Muscle layer of colon (tissue), 2 donors: ENCODE measurements at regions not wholly inside any gene's neighbourhood (a gene's known extent, or its start where the extent isn't known, plus 50 kb on each side); places are given as distances from the start of the nearest gene placed in this dataset.

Experiments
- H3K27ac ChIP-seq: one replicate; pipeline ENCODE4 v1.7.0; 2013; ENCODE audit warnings: low read depth, mild to moderate bottlenecking, low read length, moderate library complexity
- H3K27me3 ChIP-seq, 2 donors: one replicate each; pipeline ENCODE4 v1.7.0; 2013; ENCODE audit warnings: low read length in 2 of 2, mild to moderate bottlenecking in 2 of 2; ENCODE audit not compliant: insufficient read depth in 2 of 2, control insufficient read depth in 1 of 2
- H3K36me3 ChIP-seq: one replicate; pipeline ENCODE4 v1.7.0; 2013; ENCODE audit warnings: mild to moderate bottlenecking, low read length; ENCODE audit not compliant: insufficient read depth
- H3K4me1 ChIP-seq: one replicate; pipeline ENCODE4 v1.7.0; 2013; ENCODE audit warnings: mild to moderate bottlenecking, low read length; ENCODE audit not compliant: insufficient read depth
- H3K4me3 ChIP-seq, 2 donors: one replicate each; pipeline ENCODE4 v1.7.0; 2013; ENCODE audit warnings: low read length in 2 of 2, low read depth in 1 of 2, mild to moderate bottlenecking in 1 of 2, moderate library complexity in 1 of 2
- H3K9ac ChIP-seq: one replicate; pipeline ENCODE4 v1.7.0; 2013; ENCODE audit warnings: low read length
- H3K9me3 ChIP-seq: one replicate; pipeline ENCODE4 v1.7.0; 2013; ENCODE audit warnings: mild to moderate bottlenecking, low read length
- donor health status: abdominal sarcoma.
- donor health status: Adenocarcinoma of cecum.

GRCh38 chr1:192059407-192059806 lies 98.9 kb upstream of the RGS18 start:
- no peaks in the 10 kb centered on the region for H3K27me3 ChIP-seq
- no peaks in the 10 kb centered on the region for H3K4me1 ChIP-seq
- H3K9me3 ChIP-seq: no peaks in the 10 kb centered on the region
- H3K36me3 ChIP-seq: no peaks in the 10 kb centered on the region
- no peak overlapping the region for H3K27ac ChIP-seq
- no peak overlapping the region for H3K9ac ChIP-seq
- no peak overlapping the region for H3K4me3 ChIP-seq

GRCh38 chr1:192061556-192061955 lies 96.7 kb upstream of the RGS18 start:
- H3K9me3 ChIP-seq: no peaks in the 10 kb centered on the region
- no peaks in the 10 kb centered on the region for H3K36me3 ChIP-seq
- no peak overlapping the region for H3K4me3 ChIP-seq
- H3K27me3 ChIP-seq: no peaks in the 10 kb centered on the region
- no peaks in the 10 kb centered on the region for H3K4me1 ChIP-seq
- no peak overlapping the region for H3K27ac ChIP-seq
- no peak overlapping the region for H3K9ac ChIP-seq

GRCh38 chr1:192065087-192065486 lies 93.2 kb upstream of the RGS18 start:
- H3K9me3 ChIP-seq: no peaks in the 10 kb centered on the region
- H3K27me3 ChIP-seq: no peaks in the 10 kb centered on the region
- H3K4me3 ChIP-seq: no peak overlapping the region
- H3K27ac ChIP-seq: no peak overlapping the region
- no peaks in the 10 kb centered on the region for H3K36me3 ChIP-seq
- no peaks in the 10 kb centered on the region for H3K4me1 ChIP-seq
- no peak overlapping the region for H3K9ac ChIP-seq

GRCh38 chr1:192066202-192066601 lies 92.1 kb upstream of the RGS18 start:
- H3K27ac ChIP-seq: no peak overlapping the region
- no peak overlapping the region for H3K9ac ChIP-seq
- H3K4me3 ChIP-seq: no peak overlapping the region
- H3K9me3 ChIP-seq: no peaks in the 10 kb centered on the region
- H3K27me3 ChIP-seq: no peaks in the 10 kb centered on the region
- H3K4me1 ChIP-seq: no peaks in the 10 kb centered on the region
- no peaks in the 10 kb centered on the region for H3K36me3 ChIP-seq

GRCh38 chr1:192067360-192067759 lies 90.9 kb upstream of the RGS18 start:
- H3K9me3 ChIP-seq: no peaks in the 10 kb centered on the region
- H3K27ac ChIP-seq: no peak overlapping the region
- H3K27me3 ChIP-seq: no peaks in the 10 kb centered on the region
- no peaks in the 10 kb centered on the region for H3K36me3 ChIP-seq
- no peak overlapping the region for H3K4me3 ChIP-seq
- no peaks in the 10 kb centered on the region for H3K4me1 ChIP-seq
- no peak overlapping the region for H3K9ac ChIP-seq

- H3K4me1 ChIP-seq: no peaks in the 10 kb centered on the region
- H3K27me3 ChIP-seq: no peaks in the 10 kb centered on the region
- no peaks in the 10 kb centered on the region for H3K36me3 ChIP-seq
- no peak overlapping the region for H3K9ac ChIP-seq
- H3K27ac ChIP-seq: no peak overlapping the region
- H3K9me3 ChIP-seq: no peaks in the 10 kb centered on the region
- no peak overlapping the region for H3K4me3 ChIP-seq
Measured at GRCh38 chr1:192070213-192070612, 88.0 kb upstream of the RGS18 start.

GRCh38 chr1:192080684-192081083 lies 77.6 kb upstream of the RGS18 start:
- Histone ChIP-seq H3K9me3 (no peaks in the 10 kb centered on the region), H3K9ac (no peak overlapping the region), H3K27me3 (no peaks in the 10 kb centered on the region), H3K36me3 (no peaks in the 10 kb centered on the region), H3K4me3 (no peak overlapping the region), H3K4me1 (no peaks in the 10 kb centered on the region), H3K27ac (no peak overlapping the region)

GRCh38 chr1:192081359-192081758 lies 76.9 kb upstream of the RGS18 start:
- H3K36me3 ChIP-seq: no peaks in the 10 kb centered on the region
- H3K9me3 ChIP-seq: no peaks in the 10 kb centered on the region
- H3K27me3 ChIP-seq: no peaks in the 10 kb centered on the region
- no peak overlapping the region for H3K9ac ChIP-seq
- no peak overlapping the region for H3K27ac ChIP-seq
- no peaks in the 10 kb centered on the region for H3K4me1 ChIP-seq
- H3K4me3 ChIP-seq: no peak overlapping the region

- Histone ChIP-seq H3K36me3 (no peaks in the 10 kb centered on the region), H3K4me1 (no peaks in the 10 kb centered on the region), H3K9me3 (no peaks in the 10 kb centered on the region), H3K27ac (no peak overlapping the region), H3K27me3 (no peaks in the 10 kb centered on the region), H3K4me3 (no peak overlapping the region), H3K9ac (no peak overlapping the region)
Measured at GRCh38 chr1:192086644-192087043, 71.6 kb upstream of the RGS18 start.

GRCh38 chr1:192087334-192087733 lies 70.9 kb upstream of the RGS18 start:
- Histone ChIP-seq H3K9me3 (no peaks in the 10 kb centered on the region), H3K4me3 (no peak overlapping the region), H3K9ac (no peak overlapping the region), H3K4me1 (no peaks in the 10 kb centered on the region), H3K36me3 (no peaks in the 10 kb centered on the region), H3K27me3 (no peaks in the 10 kb centered on the region), H3K27ac (no peak overlapping the region)

- no peaks in the 10 kb centered on the region for H3K36me3 ChIP-seq
- H3K27ac ChIP-seq: no peak overlapping the region
- H3K9me3 ChIP-seq: no peaks in the 10 kb centered on the region
- H3K4me3 ChIP-seq: no peak overlapping the region
- no peaks in the 10 kb centered on the region for H3K27me3 ChIP-seq
- no peak overlapping the region for H3K9ac ChIP-seq
- no peaks in the 10 kb centered on the region for H3K4me1 ChIP-seq
Measured at GRCh38 chr1:192088496-192088895, 69.8 kb upstream of the RGS18 start.

GRCh38 chr1:192098001-192098400 lies 60.3 kb upstream of the RGS18 start:
- Histone ChIP-seq H3K9ac (no peak overlapping the region), H3K4me1 (no peaks in the 10 kb centered on the region), H3K9me3 (no peaks in the 10 kb centered on the region), H3K27me3 (no peaks in the 10 kb centered on the region), H3K27ac (no peak overlapping the region), H3K36me3 (no peaks in the 10 kb centered on the region), H3K4me3 (no peak overlapping the region)
